ENCODE measurements at regions not wholly inside any gene's neighbourhood (a gene's known extent, or its start where the extent isn't known, plus 50 kb on each side); places are given as distances from the start of the nearest gene placed in this dataset.

DNA sequence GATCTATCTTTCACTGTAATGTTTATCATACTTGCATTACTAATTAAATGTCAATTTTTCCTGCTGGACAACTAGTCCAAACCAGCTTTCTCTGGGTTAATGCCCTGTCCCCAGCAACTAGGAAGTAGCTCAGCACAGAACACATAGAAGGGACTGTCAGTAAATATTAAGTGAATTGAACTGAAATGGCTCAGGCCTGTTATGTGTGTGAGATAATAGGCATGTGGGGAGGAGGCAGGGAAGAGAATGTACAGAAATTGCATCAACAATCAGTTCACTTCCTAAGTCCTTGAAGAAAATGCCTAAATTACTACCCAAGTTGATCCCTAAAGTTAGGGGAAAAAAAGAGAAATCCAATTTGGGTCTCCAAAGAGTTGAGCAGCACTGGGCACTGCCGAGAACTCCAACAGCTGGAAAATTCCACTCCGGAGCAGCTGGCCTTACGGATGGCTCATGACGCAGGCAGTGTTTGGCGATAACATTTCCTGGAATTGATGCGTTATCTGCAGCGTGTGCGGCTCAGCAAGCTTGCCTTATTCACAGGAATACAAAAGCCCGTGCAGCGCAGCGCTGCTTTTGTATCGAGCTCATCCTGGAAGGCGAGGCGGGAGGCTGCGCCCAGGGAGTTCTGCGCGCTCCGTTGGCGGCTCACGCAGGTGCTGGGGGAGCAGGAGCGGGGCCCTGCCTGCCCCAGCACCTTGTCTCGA lies 297.3 kb upstream of the LCORL start:
- Histone ChIP-seq H3K9me3 (replicated peaks; ENCODE audit: control insufficient read depth, insufficient read depth, low read length) (no peaks in the 10 kb centered on the region), H3K4me2 (ENCODE audit: control insufficient read depth, insufficient read depth) (no peak overlapping the region), H3K27me3 (replicated peaks in 1 of 2; ENCODE audit: control insufficient read depth in 2 of 2, insufficient read depth in 2 of 2, low read length in 1 of 2) (no peaks in the 10 kb centered on the region), H2AFZ (ENCODE audit: control insufficient read depth, low read depth, low read length) (no peak overlapping the region), H3K27ac (ENCODE audit: control insufficient read depth, insufficient read depth) (no peak overlapping the region), H3K36me3 (ENCODE audit: control insufficient read depth in 2 of 2, insufficient read depth in 2 of 2, low read length in 1 of 2) (no peaks in the 10 kb centered on the region), H3K4me3 (no peak overlapping the region), H3K4me1 (ENCODE audit: control insufficient read depth, insufficient read depth, low read length) (no peaks in the 10 kb centered on the region), H3K79me2 (ENCODE audit: control insufficient read depth, insufficient read depth, low read length) (no peaks in the 10 kb centered on the region), H3K9ac (ENCODE audit: control insufficient read depth, insufficient read depth, low read length) (no peak overlapping the region), H4K20me1 (ENCODE audit: control insufficient read depth, insufficient read depth) (no peaks in the 10 kb centered on the region)
- intact Hi-C loops (cut with micrococcal nuclease; ENCODE audit: unreplicated experiment): no loop called here
- 36% methylated on average over 22 of the region's 22 CpGs for WGBS (ENCODE audit: insufficient coverage, insufficient replicate concordance, low lambda C conversion rate, missing lambda C conversion rate)
- ATAC-seq (no peak), DNase-seq (ENCODE audit: low read depth, low spot score) (no peak), FAIRE-seq (no peak)
- BruUV-seq (replicated peaks): no TSS peak
- ChIA-PET CTCF (no interaction called here), POLR2A (no interaction called here), RAD21 (ENCODE audit: unreplicated experiment) (no interaction called here), SMC1A (ENCODE audit: uncharacterized antibody, unreplicated experiment) (interaction anchor here (0.6 kb wide), 1 partner anchor 900 kb away, joined by 3 read pairs; no protein-coding TSS in a partner anchor)
- in situ Hi-C loops (cut with MboI): no loop called here
- no peak for TF ChIP-seq NFYA (IDR thresholded peaks at IDR 0.05; ENCODE audit: borderline replicate concordance, low read depth, low read length)
- no peak for TF ChIP-seq STAT1 (conservative IDR thresholded peaks at IDR 0.05)
- TF ChIP-seq, protein P1, sequence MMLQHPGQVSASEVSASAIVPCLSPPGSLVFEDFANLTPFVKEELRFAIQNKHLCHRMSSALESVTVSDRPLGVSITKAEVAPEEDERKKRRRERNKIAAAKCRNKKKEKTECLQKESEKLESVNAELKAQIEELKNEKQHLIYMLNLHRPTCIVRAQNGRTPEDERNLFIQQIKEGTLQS (IDR thresholded peaks at IDR 0.05; ENCODE audit: borderline replicate concordance, extremely low read depth, low read depth, low read length): no peak
- TF ChIP-seq USF2 (IDR thresholded peaks at IDR 0.05; ENCODE audit: borderline replicate concordance, low read depth, low read length): no peak
- TF ChIP-seq DPF2 (IDR thresholded peaks at IDR 0.05): no peak
- no peak for TF ChIP-seq KLF5 (IDR thresholded peaks at IDR 0.05; ENCODE audit: partially characterized antibody)

Measured in GM12878 (cell line).